GM12878 (cell line): ENCODE measurements at regions not wholly inside any gene's neighbourhood (a gene's known extent, or its start where the extent isn't known, plus 50 kb on each side); places are given as distances from the start of the nearest gene placed in this dataset.

ENCODE experiments used
- EZH2 ChIP-seq: IDR thresholded peaks from 2 replicates; pipeline ENCODE4 v1.6.1; 2012; ENCODE audit warnings: low read depth, mild to moderate bottlenecking, control low read depth, inconsistent platforms, low read length, borderline replicate concordance; ENCODE audit not compliant: control insufficient read depth
- MEF2A ChIP-seq: IDR thresholded peaks from 2 replicates; pipeline ENCODE4 v1.6.1; 2011; ENCODE audit warnings: low read depth, mild to moderate bottlenecking, low read length, moderate library complexity; ENCODE audit not compliant: insufficient read depth
- YY1 ChIP-seq: IDR thresholded peaks from 2 replicates; pipeline ENCODE4 v1.6.1; 2011; ENCODE audit warnings: low read depth, mild to moderate bottlenecking, low read length

GRCh38 chr4:100960232-100960631 lies 387.1 kb downstream of the PPP3CA start:
- TF ChIP-seq MEF2A (no peak), EZH2 (no peak), YY1 (no peak)
